ENCODE measurements at regions not wholly inside any gene's neighbourhood (a gene's known extent, or its start where the extent isn't known, plus 50 kb on each side); places are given as distances from the start of the nearest gene placed in this dataset.
A peak's percentile ranks its signal among the peaks of the same experiment; 100 is the strongest.

- intact Hi-C loops (cut with micrococcal nuclease), result no loop called here
- Histone ChIP-seq H3K9ac (ENCODE audit: low read length) (no peak overlapping the region), H3K27me3 (ENCODE audit: low read length) (peaks cover 7% of the 10 kb centered on the region; the same call in 1 of the 2 replicates), H3F3A (ENCODE audit: low read length, unreplicated experiment) (no peaks in the 10 kb centered on the region), H3K4me1 (ENCODE audit: insufficient read depth, low read length) (no peaks in the 10 kb centered on the region), H3K4me2 (ENCODE audit: low read length) (no peak overlapping the region), H3K9me2 (replicated peaks; ENCODE audit: low read length) (no peaks in the 10 kb centered on the region), H3K4me3 (ENCODE audit: low read length) (no peak overlapping the region), H2AFZ (ENCODE audit: low read length) (no peak overlapping the region), H3K27ac (ENCODE audit: low read length) (no peak overlapping the region), H3K36me3 (ENCODE audit: low read depth, low read length) (no peaks in the 10 kb centered on the region), H4K20me1 (ENCODE audit: low read length) (no peaks in the 10 kb centered on the region), H3K9me3 (ENCODE audit: low read length) (no peaks in the 10 kb centered on the region), H3K79me2 (ENCODE audit: low read length) (no peaks in the 10 kb centered on the region)
- TF ChIP-seq CTCF (conservative IDR thresholded peaks at IDR 0.05; ENCODE audit: low read depth, low read length) (no peak), EZH2phosphoT487 (IDR thresholded peaks at IDR 0.05; ENCODE audit: borderline replicate concordance, low read length) (no peak), EZH2 (IDR thresholded peaks at IDR 0.05; ENCODE audit: low read length, unreplicated experiment) (no peak)
- DNase-seq (no peak), ATAC-seq (peak; percentile 24; the same call in 1 of the 2 replicates)
- POLR2A ChIA-PET (ENCODE audit: unreplicated experiment), result no interaction called here
- CTCF ChIA-PET, result no interaction called here
- no TSS peak for BruUV-seq (replicated peaks)
These were observed 169.1 kb upstream of the PTBP2 start for GRCh38 chr1:96552451-96552850.

GRCh38 chr1:96553811-96554210 lies 167.8 kb upstream of the PTBP2 start:
- Histone ChIP-seq H3K79me2 (ENCODE audit: low read length) (no peaks in the 10 kb centered on the region), H3K27ac (ENCODE audit: low read length) (no peak overlapping the region), H3K4me2 (ENCODE audit: low read length) (no peak overlapping the region), H3K9me2 (replicated peaks; ENCODE audit: low read length) (no peaks in the 10 kb centered on the region), H3F3A (ENCODE audit: low read length, unreplicated experiment) (no peaks in the 10 kb centered on the region), H3K9ac (ENCODE audit: low read length) (no peak overlapping the region), H2AFZ (ENCODE audit: low read length) (no peak overlapping the region), H3K27me3 (ENCODE audit: low read length) (peaks cover 7% of the 10 kb centered on the region; the same call in 1 of the 2 replicates), H3K36me3 (ENCODE audit: low read depth, low read length) (no peaks in the 10 kb centered on the region), H3K4me1 (ENCODE audit: insufficient read depth, low read length) (no peaks in the 10 kb centered on the region), H3K9me3 (ENCODE audit: low read length) (no peaks in the 10 kb centered on the region), H3K4me3 (ENCODE audit: low read length) (no peak overlapping the region), H4K20me1 (ENCODE audit: low read length) (no peaks in the 10 kb centered on the region)
- DNase-seq (no peak), ATAC-seq (no peak)
- intact Hi-C loops (cut with micrococcal nuclease), result no loop called here
- TF ChIP-seq CTCF (conservative IDR thresholded peaks at IDR 0.05; ENCODE audit: low read depth, low read length) (no peak), EZH2 (IDR thresholded peaks at IDR 0.05; ENCODE audit: low read length, unreplicated experiment) (no peak), EZH2phosphoT487 (IDR thresholded peaks at IDR 0.05; ENCODE audit: borderline replicate concordance, low read length) (no peak)
- ChIA-PET POLR2A (ENCODE audit: unreplicated experiment) (no interaction called here), CTCF (no interaction called here)
- no TSS peak for BruUV-seq (replicated peaks)

GRCh38 chr1:96554364-96554763 lies 167.2 kb upstream of the PTBP2 start:
- Histone ChIP-seq H3K9me3 (ENCODE audit: low read length) (no peaks in the 10 kb centered on the region), H3K4me1 (ENCODE audit: insufficient read depth, low read length) (no peaks in the 10 kb centered on the region), H3K4me2 (ENCODE audit: low read length) (no peak overlapping the region), H2AFZ (ENCODE audit: low read length) (no peak overlapping the region), H3K27ac (ENCODE audit: low read length) (no peak overlapping the region), H3K9ac (ENCODE audit: low read length) (no peak overlapping the region), H3K9me2 (replicated peaks; ENCODE audit: low read length) (no peaks in the 10 kb centered on the region), H3K4me3 (ENCODE audit: low read length) (no peak overlapping the region), H3K79me2 (ENCODE audit: low read length) (no peaks in the 10 kb centered on the region), H3F3A (ENCODE audit: low read length, unreplicated experiment) (no peaks in the 10 kb centered on the region), H3K36me3 (ENCODE audit: low read depth, low read length) (no peaks in the 10 kb centered on the region), H3K27me3 (ENCODE audit: low read length) (peaks cover 7% of the 10 kb centered on the region; the same call in 1 of the 2 replicates), H4K20me1 (ENCODE audit: low read length) (no peaks in the 10 kb centered on the region)
- ChIA-PET CTCF (no interaction called here), POLR2A (ENCODE audit: unreplicated experiment) (no interaction called here)
- no peak for DNase-seq
- TF ChIP-seq CTCF (conservative IDR thresholded peaks at IDR 0.05; ENCODE audit: low read depth, low read length) (no peak), EZH2 (IDR thresholded peaks at IDR 0.05; ENCODE audit: low read length, unreplicated experiment) (no peak), EZH2phosphoT487 (IDR thresholded peaks at IDR 0.05; ENCODE audit: borderline replicate concordance, low read length) (no peak)
- ATAC-seq, result no peak
- intact Hi-C loops (cut with micrococcal nuclease), result no loop called here
- BruUV-seq (replicated peaks), result no TSS peak
